Loucy (cell line): ENCODE measurements at regions not wholly inside any gene's neighbourhood (a gene's known extent, or its start where the extent isn't known, plus 50 kb on each side); places are given as distances from the start of the nearest gene placed in this dataset.

Source experiments
- H2AFZ ChIP-seq: fragments of 200-600 bp; sonication (generic); 2 replicates; pipeline ENCODE4 v1.6.0; 2016; ENCODE audit warnings: antibody characterized with exemption, mild to moderate bottlenecking, low read length, moderate library complexity
- H3F3A ChIP-seq: fragments of 200-600 bp; 2 replicates; pipeline ENCODE4 v1.6.0; 2016; ENCODE audit warnings: antibody characterized with exemption, low read depth, mild to moderate bottlenecking
- H3K27me3 ChIP-seq: fragments of 200-600 bp; sonication (generic); 2 replicates; pipeline ENCODE4 v1.6.1; 2014; ENCODE audit warnings: low read length, mild to moderate bottlenecking; ENCODE audit not compliant: insufficient read depth, poor library complexity, severe bottlenecking
- H3K36me3 ChIP-seq: fragments of 200-600 bp; sonication (generic); 2 replicates; pipeline ENCODE4 v1.6.1; 2016; ENCODE audit warnings: low read length; ENCODE audit not compliant: insufficient read depth
- H3K4me1 ChIP-seq: fragments of 200-600 bp; sonication (generic); 2 replicates; pipeline ENCODE4 v1.5.1; 2014; ENCODE audit warnings: low read length, mild to moderate bottlenecking; ENCODE audit not compliant: insufficient read depth, poor library complexity, severe bottlenecking
- H3K4me2 ChIP-seq: fragments of 200-600 bp; sonication (generic); 2 replicates; pipeline ENCODE4 v1.6.0; 2014; ENCODE audit warnings: antibody characterized with exemption, low read length, low read depth, mild to moderate bottlenecking; ENCODE audit not compliant: poor library complexity, severe bottlenecking
- H3K4me3 ChIP-seq: fragments of 200-600 bp; sonication (generic); 2 replicates; pipeline ENCODE4 v1.5.1; 2014; ENCODE audit warnings: low read length, mild to moderate bottlenecking, mixed read lengths; ENCODE audit not compliant: poor library complexity, severe bottlenecking
- H3K79me2 ChIP-seq: fragments of 200-600 bp; sonication (generic); 2 replicates; pipeline ENCODE4 v1.6.1; 2014; ENCODE audit warnings: low read length; ENCODE audit not compliant: insufficient read depth
- H3K9ac ChIP-seq: fragments of 200-600 bp; sonication (generic); 2 replicates; pipeline ENCODE4 v1.6.0; 2014; ENCODE audit warnings: mild to moderate bottlenecking, low read depth, low read length, moderate library complexity; ENCODE audit not compliant: poor library complexity, severe bottlenecking
- H3K9me2 ChIP-seq: fragments of 200-600 bp; sonication (generic); replicated peaks from 2 replicates; pipeline ENCODE4 v1.6.1; 2016; ENCODE audit warnings: low read depth, low read length, mixed read lengths
- H3K9me3 ChIP-seq: fragments of 200-600 bp; sonication (generic); 2 replicates; pipeline ENCODE4 v1.6.1; 2014; ENCODE audit warnings: mild to moderate bottlenecking, antibody characterized with exemption, low read length, low read depth; ENCODE audit not compliant: insufficient read depth
- H4K20me1 ChIP-seq: fragments of 200-600 bp; sonication (generic); 2 replicates; pipeline ENCODE4 v1.6.0; 2014; ENCODE audit warnings: antibody characterized with exemption, low read length, mild to moderate bottlenecking; ENCODE audit not compliant: insufficient read depth, poor library complexity, severe bottlenecking
- CTCF ChIP-seq: fragments of 200-600 bp; sonication (generic); conservative IDR thresholded peaks from 2 replicates; pipeline ENCODE4 v1.5.1; 2014; ENCODE audit warnings: mild to moderate bottlenecking, antibody characterized with exemption, low read length
- EZH2phosphoT487 ChIP-seq: fragments of 200-600 bp; IDR thresholded peaks from 2 replicates; pipeline ENCODE4 v1.6.1; 2018; ENCODE audit warnings: antibody characterized with exemption, mild to moderate bottlenecking, moderate library complexity, borderline replicate concordance

GRCh38 chr1:88252745-88253144 lies 431.3 kb upstream of the PKN2 start:
- no peak for TF ChIP-seq CTCF
- no peak for TF ChIP-seq EZH2phosphoT487
- H2AFZ ChIP-seq = no peak overlapping the region
- H3K4me1 ChIP-seq = no peaks in the 10 kb centered on the region
- H3F3A ChIP-seq = no peaks in the 10 kb centered on the region
- peaks cover 6% of the 10 kb centered on the region for H3K27me3 ChIP-seq
- no peak overlapping the region for H3K9ac ChIP-seq
- no peak overlapping the region for H3K4me3 ChIP-seq
- no peaks in the 10 kb centered on the region for H3K9me2 ChIP-seq
- no peaks in the 10 kb centered on the region for H3K79me2 ChIP-seq
- H3K9me3 ChIP-seq = no peaks in the 10 kb centered on the region
- H4K20me1 ChIP-seq = no peaks in the 10 kb centered on the region
- H3K36me3 ChIP-seq = no peaks in the 10 kb centered on the region
- H3K4me2 ChIP-seq = no peak overlapping the region

GRCh38 chr1:88265606-88266005 lies 418.5 kb upstream of the PKN2 start:
- Histone ChIP-seq H4K20me1 (no peaks in the 10 kb centered on the region), H3K4me3 (no peak overlapping the region), H3K27me3 (no peaks in the 10 kb centered on the region), H3K9me3 (no peaks in the 10 kb centered on the region), H2AFZ (no peak overlapping the region), H3K79me2 (no peaks in the 10 kb centered on the region), H3F3A (no peaks in the 10 kb centered on the region), H3K9ac (no peak overlapping the region), H3K9me2 (no peaks in the 10 kb centered on the region), H3K4me1 (no peaks in the 10 kb centered on the region), H3K4me2 (no peak overlapping the region), H3K36me3 (no peaks in the 10 kb centered on the region)
- TF ChIP-seq CTCF (no peak), EZH2phosphoT487 (no peak)

- no peaks in the 10 kb centered on the region for H3K79me2 ChIP-seq
- H3K27me3 ChIP-seq = no peaks in the 10 kb centered on the region
- no peaks in the 10 kb centered on the region for H3F3A ChIP-seq
- no peak overlapping the region for H3K4me2 ChIP-seq
- H3K9ac ChIP-seq = no peak overlapping the region
- H3K9me2 ChIP-seq = no peaks in the 10 kb centered on the region
- no peaks in the 10 kb centered on the region for H3K4me1 ChIP-seq
- H4K20me1 ChIP-seq = no peaks in the 10 kb centered on the region
- H3K36me3 ChIP-seq = no peaks in the 10 kb centered on the region
- no peak overlapping the region for H3K4me3 ChIP-seq
- no peaks in the 10 kb centered on the region for H3K9me3 ChIP-seq
- no peak overlapping the region for H2AFZ ChIP-seq
- TF ChIP-seq CTCF = no peak
Observed at GRCh38 chr1:88266051-88266450, 418.0 kb upstream of the PKN2 start.
